HCT116 (cell line): ENCODE measurements at regions not wholly inside any gene's neighbourhood (a gene's known extent, or its start where the extent isn't known, plus 50 kb on each side); places are given as distances from the start of the nearest gene placed in this dataset.

ENCODE experiments used
- ATAC-seq: fragments of 200-7000 bp; cut with Tn5 transposase; 2 replicates; pipeline ENCODE4 v1.9.1; 2020; ENCODE audit warnings: mild to moderate bottlenecking, moderate library complexity
- BruUV-seq: library from RNA; stranded (reverse); fragments of 400-500 nt; replicated peaks from 2 replicates; lab custom pipeline; 2021; lab: Mats Ljungman, UMichigan
- CTCF ChIA-PET: fragments of 300-600 bp; sonication (Branson Sonifier 250); formaldehyde crosslinking; loops from one replicate; lab custom pipeline; 2021; ENCODE audit warnings: antibody characterized with exemption; lab: Charles Lee
- POLR2A ChIA-PET: fragments of 300-600, 350-600 bp; sonication (Branson Sonifier 250); formaldehyde crosslinking; loops from one replicate; lab custom pipeline; 2021; ENCODE audit warnings: antibody characterized with exemption; lab: Charles Lee
- RAD21 ChIA-PET, 2 experiments: fragments of 300-600 bp; sonication (Branson Sonifier 250); formaldehyde crosslinking; loops; one replicate each; lab custom pipeline; 2023; ENCODE audit warnings: low total read pairs in 2 of 2; ENCODE audit not compliant: uncharacterized antibody in 2 of 2, unreplicated experiment in 2 of 2, low non-redundant PET in 1 of 2; lab: Charles Lee
- DNase-seq: peaks from one replicate; pipeline ENCODE4 v3.0.0-alpha.2; 2010; ENCODE audit warnings: low read depth, low spot score
- H2AFZ ChIP-seq: fragments of 200-600 bp; shearing (Covaris generic), sonication (generic); 2 replicates; pipeline ENCODE4 v1.6.1; 2017; ENCODE audit warnings: low read depth, mixed run types, mixed read lengths, antibody characterized with exemption, low read length; ENCODE audit not compliant: poor library complexity, severe bottlenecking
- H3K27ac ChIP-seq: 2 replicates; pipeline ENCODE4 v1.5.1; 2012; ENCODE audit warnings: low read depth, low read length
- H3K27me3 ChIP-seq: fragments of 200-600 bp; sonication (generic); 2 replicates; pipeline ENCODE4 v1.6.1; 2016; ENCODE audit warnings: mixed run types, low read length, mixed read lengths; ENCODE audit not compliant: insufficient read depth
- H3K36me3 ChIP-seq, 2 experiments: fragments of 200-500 bp in 1 of 2; fragments of 200-600 bp in 1 of 2; sonication (Bioruptor generic) in 1 of 2; sonication (generic) in 1 of 2; 2 replicates each; pipeline versions ENCODE4 v1.5.1 to v1.6.1; 2014 to 2016; ENCODE audit warnings: low read length in 2 of 2, inconsistent platforms in 1 of 2, mixed read lengths in 1 of 2, mixed run types in 1 of 2; ENCODE audit not compliant: insufficient read depth in 2 of 2, control insufficient read depth in 1 of 2
- H3K4me1 ChIP-seq, 2 experiments: fragments of 200-600 bp in 1 of 2; sonication (generic) in 1 of 2; 2 replicates each; pipeline versions ENCODE4 v1.5.1 to v1.6.1; 2012 to 2017; ENCODE audit warnings: low read length in 2 of 2, inconsistent platforms in 1 of 2, mild to moderate bottlenecking in 1 of 2, mixed read lengths in 1 of 2, mixed run types in 1 of 2, moderate library complexity in 1 of 2; ENCODE audit not compliant: insufficient read depth in 2 of 2, control insufficient read depth in 1 of 2
- H3K4me2 ChIP-seq: fragments of 200-600 bp; sonication (generic); 2 replicates; pipeline ENCODE4 v1.6.1; 2017; ENCODE audit warnings: mixed run types, low read length, mixed read lengths
- H3K4me3 ChIP-seq, 2 experiments: fragments of 200-600 bp in 1 of 2; sonication (generic) in 1 of 2; replicated peaks in 1 of 2; 2 replicates each; pipeline ENCODE4 v1.5.1; 2011 to 2016; ENCODE audit warnings: low read length in 2 of 2, control low read depth in 1 of 2, low read depth in 1 of 2, mild to moderate bottlenecking in 1 of 2, mixed read lengths in 1 of 2, mixed run types in 1 of 2
- H3K79me2 ChIP-seq: fragments of 200-600 bp; sonication (generic); 2 replicates; pipeline ENCODE4 v1.6.1; 2017; ENCODE audit warnings: mild to moderate bottlenecking, mixed run types, low read length, moderate library complexity, mixed read lengths; ENCODE audit not compliant: insufficient read depth
- H3K9ac ChIP-seq: fragments of 200-600 bp; sonication (generic); 2 replicates; pipeline ENCODE4 v1.6.1; 2016; ENCODE audit warnings: low read length, mixed read lengths
- H3K9me2 ChIP-seq: fragments of 200-600 bp; sonication (generic), shearing (Covaris generic); 2 replicates; pipeline ENCODE4 v1.6.1; 2017; ENCODE audit warnings: mixed run types, mild to moderate bottlenecking, moderate library complexity; ENCODE audit not compliant: insufficient read depth
- H3K9me3 ChIP-seq, 2 experiments: fragments of 200-500 bp in 1 of 2; fragments of 200-600 bp in 1 of 2; sonication (Bioruptor generic) in 1 of 2; sonication (generic) in 1 of 2; 2 replicates each; pipeline ENCODE4 v1.6.1; 2014 to 2017; ENCODE audit warnings: low read length in 2 of 2, mixed read lengths in 2 of 2, inconsistent platforms in 1 of 2, low read depth in 1 of 2, mild to moderate bottlenecking in 1 of 2, mixed run types in 1 of 2, moderate library complexity in 1 of 2; ENCODE audit not compliant: control insufficient read depth in 1 of 2, insufficient read depth in 1 of 2
- H4K20me1 ChIP-seq: fragments of 200-600 bp; sonication (generic), shearing (Covaris generic); 2 replicates; pipeline ENCODE4 v1.6.1; 2017; ENCODE audit warnings: mixed run types, mild to moderate bottlenecking, moderate library complexity; ENCODE audit not compliant: insufficient read depth
- ATF3 ChIP-seq: IDR thresholded peaks from 2 replicates; pipeline ENCODE4 v1.6.1; 2012
- CBX3 ChIP-seq: IDR thresholded peaks from 2 replicates; pipeline ENCODE4 v1.6.1; 2012; ENCODE audit warnings: low read depth
- CEBPB ChIP-seq: IDR thresholded peaks from 2 replicates; pipeline ENCODE4 v1.6.1; 2012; ENCODE audit warnings: low read depth
- EGR1 ChIP-seq: IDR thresholded peaks from 2 replicates; pipeline ENCODE4 v1.6.1; 2012; ENCODE audit warnings: low read depth
- ELF1 ChIP-seq: IDR thresholded peaks from 2 replicates; pipeline ENCODE4 v1.6.1; 2012; ENCODE audit warnings: low read depth, borderline replicate concordance
- EZH2 ChIP-seq: fragments of 200-600 bp; sonication (generic); IDR thresholded peaks from 2 replicates; pipeline ENCODE4 v1.6.1; 2017; ENCODE audit warnings: antibody characterized with exemption, mixed run types
- EZH2phosphoT487 ChIP-seq: fragments of 200-600 bp; IDR thresholded peaks from 2 replicates; pipeline ENCODE4 v1.6.1; 2018; ENCODE audit warnings: antibody characterized with exemption, borderline replicate concordance
- FOSL1 ChIP-seq: IDR thresholded peaks from 2 replicates; pipeline ENCODE4 v1.6.1; 2012; ENCODE audit warnings: low read depth
- JUND ChIP-seq: IDR thresholded peaks from 2 replicates; pipeline ENCODE4 v1.6.1; 2012
- POLR2A ChIP-seq: IDR thresholded peaks from 2 replicates; pipeline ENCODE4 v1.7.0; 2011; ENCODE audit warnings: borderline replicate concordance; ENCODE audit not compliant: insufficient read depth, insufficient read length; ENCODE audit errors: extremely low read depth
- RAD21 ChIP-seq: IDR thresholded peaks from 2 replicates; pipeline ENCODE4 v1.6.1; 2012; ENCODE audit warnings: low read depth, mild to moderate bottlenecking
- REST ChIP-seq: IDR thresholded peaks from 2 replicates; pipeline ENCODE4 v1.6.1; 2012; ENCODE audit warnings: low read depth
- SIN3A ChIP-seq: IDR thresholded peaks from 2 replicates; pipeline ENCODE4 v1.6.1; 2012; ENCODE audit warnings: low read depth
- SRF ChIP-seq: IDR thresholded peaks from 2 replicates; pipeline ENCODE4 v1.6.1; 2012; ENCODE audit warnings: low read depth
- TCF7L2 ChIP-seq: IDR thresholded peaks from 2 replicates; pipeline ENCODE4 v1.7.0; 2011; ENCODE audit warnings: borderline replicate concordance, inconsistent platforms; ENCODE audit not compliant: insufficient read depth, insufficient read length; ENCODE audit errors: extremely low read depth
- ZNF274 ChIP-seq: fragments of 200-500 bp; sonication (Bioruptor generic); IDR thresholded peaks from 2 replicates; pipeline ENCODE4 v1.6.1; 2014; ENCODE audit warnings: mild to moderate bottlenecking, low read depth, low read length, inconsistent platforms
- intact Hi-C: fragments of 100-400 bp; cut with micrococcal nuclease; formaldehyde crosslinking; loops from 2 replicates; pipeline ENCODE4 v1.10.0; 2022

GRCh38 chr3:88767746-88768145 lies 339.7 kb upstream of the EPHA3 start:
- Histone ChIP-seq H3K27me3 (no peaks in the 10 kb centered on the region), H3K9me2 (no peaks in the 10 kb centered on the region), H3K79me2 (no peaks in the 10 kb centered on the region), H3K4me3 (no peak overlapping the region), H3K36me3 (no peaks in the 10 kb centered on the region), H2AFZ (no peak overlapping the region), H3K4me2 (no peak overlapping the region), H3K27ac (no peak overlapping the region)
- RAD21 ChIA-PET, result no interaction called here
- ATAC-seq, result no peak
- BruUV-seq, result no TSS peak
- TF ChIP-seq CBX3, result no peak
- no peak for TF ChIP-seq JUND
- no peak for TF ChIP-seq TCF7L2
- no peak for TF ChIP-seq EZH2
- no peak for TF ChIP-seq EGR1
- TF ChIP-seq ELF1, result no peak
- no peak for TF ChIP-seq FOSL1
- no peak for TF ChIP-seq SIN3A
- no peak for TF ChIP-seq POLR2A
- TF ChIP-seq ZNF274, result no peak
- no peak for TF ChIP-seq CEBPB
- no peak for TF ChIP-seq ATF3
- no peak for TF ChIP-seq RAD21
- no peak for TF ChIP-seq EZH2phosphoT487
- TF ChIP-seq SRF, result no peak
- no peak for TF ChIP-seq REST
- TF ChIP-seq, all 23 proteins: peak for 0
- Histone ChIP-seq H3K4me1 (no peaks in the 10 kb centered on the region), H3K9ac (no peak overlapping the region), H3K9me3 (peaks cover 14 to 16% of the 10 kb centered on the region in 2 experiments; a peak in 2 of 4 replicates), H4K20me1 (no peaks in the 10 kb centered on the region)
- intact Hi-C loops, result no loop called here
- ChIA-PET POLR2A (no interaction called here), CTCF (no interaction called here)
- DNase-seq, result no peak
